SK-N-SH (cell line): ENCODE measurements at regions not wholly inside any gene's neighbourhood (a gene's known extent, or its start where the extent isn't known, plus 50 kb on each side); places are given as distances from the start of the nearest gene placed in this dataset.

ENCODE experiments used
- CTCF ChIA-PET: fragments of 300-600, 350-600 bp; formaldehyde crosslinking; extraction: SDS; loops from one replicate; lab custom pipeline; 2021; lab: Yijun Ruan, JAX
- POLR2A ChIA-PET: fragments of 350-600 bp; sonication (Branson Sonifier 250); formaldehyde crosslinking; extraction: SDS; loops from one replicate; lab custom pipeline; 2020; ENCODE audit warnings: antibody characterized with exemption, inconsistent platforms; lab: Yijun Ruan, JAX
- DNase-seq: peaks from one replicate; pipeline ENCODE4 v3.0.0; 2012
- H2AFZ ChIP-seq: fragments of 200-600 bp; sonication (generic); 2 replicates; pipeline ENCODE4 v1.8.1; 2016; ENCODE audit warnings: antibody characterized with exemption, mild to moderate bottlenecking, low read depth
- H3F3A ChIP-seq: fragments of 200-600 bp; sonication (generic); replicated peaks from 2 replicates; pipeline ENCODE3; 2016; ENCODE audit warnings: antibody characterized with exemption, mild to moderate bottlenecking; ENCODE audit not compliant: insufficient read depth
- H3K27ac ChIP-seq, 2 experiments: fragments of 200-500 bp in 1 of 2; fragments of 200-600 bp in 1 of 2; sonication (Bioruptor generic) in 1 of 2; sonication (generic), shearing (Covaris generic) in 1 of 2; 2 replicates each; pipeline versions ENCODE4 v1.5.1 to v1.6.1; 2014 to 2016; ENCODE audit warnings: low read depth in 2 of 2, inconsistent platforms in 1 of 2, low read length in 1 of 2, mild to moderate bottlenecking in 1 of 2, mixed read lengths in 1 of 2
- H3K27me3 ChIP-seq: fragments of 200-600 bp; sonication (generic), shearing (Covaris generic); 2 replicates; pipeline ENCODE4 v1.6.1; 2016; ENCODE audit warnings: mixed run types; ENCODE audit not compliant: insufficient read depth
- H3K36me3 ChIP-seq, 2 experiments: fragments of 200-500 bp in 1 of 2; fragments of 200-600 bp in 1 of 2; sonication (Bioruptor generic) in 1 of 2; sonication (generic) in 1 of 2; replicated peaks in 1 of 2; 2 replicates each; pipeline versions ENCODE3 to v1.5.1; 2014 to 2016; ENCODE audit warnings: low read length in 1 of 2, mild to moderate bottlenecking in 1 of 2; ENCODE audit not compliant: insufficient read depth in 2 of 2, control insufficient read depth in 1 of 2
- H3K4me1 ChIP-seq, 2 experiments: fragments of 200-500 bp in 1 of 2; fragments of 200-600 bp in 1 of 2; sonication (Bioruptor generic) in 1 of 2; sonication (generic), shearing (Covaris generic) in 1 of 2; 2 replicates each; pipeline versions ENCODE4 v1.5.1 to v1.6.1; 2014 to 2016; ENCODE audit warnings: low read depth in 1 of 2, low read length in 1 of 2, mixed run types in 1 of 2; ENCODE audit not compliant: insufficient read depth in 2 of 2, control insufficient read depth in 1 of 2
- H3K4me2 ChIP-seq: fragments of 200-600 bp; sonication (generic), shearing (Covaris generic); 2 replicates; pipeline ENCODE4 v1.6.1; 2017; ENCODE audit warnings: mixed run types
- H3K4me3 ChIP-seq, 2 experiments: fragments of 200-500 bp in 1 of 2; fragments of 200-600 bp in 1 of 2; sonication (Bioruptor generic) in 1 of 2; sonication (generic), shearing (Covaris generic) in 1 of 2; 2 replicates each; pipeline versions ENCODE4 v1.5.1 to v1.8.1; 2014 to 2016; ENCODE audit warnings: low read depth in 2 of 2, inconsistent platforms in 1 of 2, low read length in 1 of 2, mild to moderate bottlenecking in 1 of 2, mixed read lengths in 1 of 2, moderate library complexity in 1 of 2
- H3K79me2 ChIP-seq: fragments of 200-600 bp; sonication (generic); 2 replicates; pipeline ENCODE4 v1.8.1; 2017; ENCODE audit warnings: mild to moderate bottlenecking; ENCODE audit not compliant: insufficient read depth
- H3K9ac ChIP-seq: fragments of 200-600 bp; sonication (generic); 2 replicates; pipeline ENCODE4 v1.6.1; 2017; ENCODE audit warnings: mixed run types
- H3K9me2 ChIP-seq: fragments of 200-600 bp; sonication (generic); 2 replicates; pipeline ENCODE4 v1.6.1; 2017; ENCODE audit warnings: mixed run types
- H3K9me3 ChIP-seq: fragments of 200-600 bp; sonication (generic); 2 replicates; pipeline ENCODE4 v1.6.1; 2017; ENCODE audit warnings: mixed run types, mild to moderate bottlenecking, moderate library complexity
- H4K20me1 ChIP-seq: fragments of 200-600 bp; sonication (generic); 2 replicates; pipeline ENCODE4 v1.6.1; 2017; ENCODE audit warnings: mild to moderate bottlenecking, mixed run types; ENCODE audit not compliant: insufficient read depth
- CHD2 ChIP-seq: fragments of 150-350 bp; IDR thresholded peaks from 2 replicates; pipeline ENCODE4 v1.6.1; 2018; ENCODE audit warnings: low read length; ENCODE audit not compliant: partially characterized antibody
- CTCF ChIP-seq: fragments of 200-600 bp; sonication (generic); IDR thresholded peaks from 2 replicates; pipeline ENCODE4 v1.6.1; 2017; ENCODE audit warnings: antibody characterized with exemption, mild to moderate bottlenecking, moderate library complexity
- ELF1 ChIP-seq: IDR thresholded peaks from 2 replicates; pipeline ENCODE4 v1.4.0; 2012
- EP300 ChIP-seq, 2 experiments: IDR thresholded peaks; 2 replicates each; pipeline versions ENCODE4 v1.4.0 to v1.6.1; 2012; ENCODE audit warnings: borderline replicate concordance in 1 of 2, low read depth in 1 of 2, low read length in 1 of 2
- GATA2 ChIP-seq: sonication (generic); formaldehyde crosslinking; IDR thresholded peaks from 2 replicates; pipeline ENCODE4 v1.5.0; 2020; ENCODE audit warnings: mild to moderate bottlenecking, missing genetic modification reagents
- JUND ChIP-seq: IDR thresholded peaks from 2 replicates; pipeline ENCODE4 v1.4.0; 2012
- MAX ChIP-seq: IDR thresholded peaks from 2 replicates; pipeline ENCODE4 v1.4.0; 2012; ENCODE audit warnings: low read depth
- MEF2A ChIP-seq: IDR thresholded peaks from 2 replicates; pipeline ENCODE4 v1.4.0; 2012; ENCODE audit warnings: low read depth, borderline replicate concordance
- NRF1 ChIP-seq: IDR thresholded peaks from 2 replicates; pipeline ENCODE4 v1.6.1; 2012; ENCODE audit warnings: low read depth, mild to moderate bottlenecking, low read length
- PBX3 ChIP-seq: IDR thresholded peaks from 2 replicates; pipeline ENCODE4; 2012
- POLR2AphosphoS5 ChIP-seq: IDR thresholded peaks from 2 replicates; pipeline ENCODE4 v1.6.1; 2012; ENCODE audit warnings: low read depth, low read length
- RAD21 ChIP-seq: IDR thresholded peaks from 2 replicates; pipeline ENCODE4 v1.6.1; 2012; ENCODE audit warnings: mild to moderate bottlenecking, low read length
- RCOR1 ChIP-seq: fragments of 150-350 bp; IDR thresholded peaks from 2 replicates; pipeline ENCODE4 v1.6.1; 2017; ENCODE audit warnings: antibody characterized with exemption, low read length
- REST ChIP-seq: IDR thresholded peaks from 2 replicates; pipeline ENCODE4 v1.6.1; 2012; ENCODE audit warnings: mild to moderate bottlenecking, low read depth, low read length, moderate library complexity
- SIN3A ChIP-seq: IDR thresholded peaks from 2 replicates; pipeline ENCODE4 v1.6.1; 2012; ENCODE audit warnings: low read depth, mild to moderate bottlenecking, low read length, moderate library complexity, borderline replicate concordance
- SMC3 ChIP-seq: IDR thresholded peaks from 2 replicates; pipeline ENCODE4 v1.6.1; 2012; ENCODE audit warnings: low read depth, low read length, improper control_type of control experiment
- TAF1 ChIP-seq: IDR thresholded peaks from 2 replicates; pipeline ENCODE4 v1.6.1; 2012; ENCODE audit warnings: low read depth, mild to moderate bottlenecking, low read length, moderate library complexity, borderline replicate concordance
- TCF12 ChIP-seq: IDR thresholded peaks from 2 replicates; pipeline ENCODE4 v1.4.0; 2012
- TEAD4 ChIP-seq: IDR thresholded peaks from 2 replicates; pipeline ENCODE4 v1.4.0; 2012; ENCODE audit warnings: mild to moderate bottlenecking, borderline replicate concordance; ENCODE audit not compliant: insufficient read depth
- USF1 ChIP-seq: IDR thresholded peaks from 2 replicates; pipeline ENCODE4 v1.4.0; 2012; ENCODE audit warnings: low read depth, borderline replicate concordance
- USF2 ChIP-seq: fragments of 150-350 bp; IDR thresholded peaks from 2 replicates; pipeline ENCODE4 v1.6.1; 2017; ENCODE audit warnings: antibody characterized with exemption, low read length, low read depth, borderline replicate concordance
- whole genome bisulfite sequencing: methylation state at CpG from one replicate; pipeline ENCODE4 v1.1.6; 2017; ENCODE audit warnings: low lambda C conversion rate; 5-methylcytosine and 5-hydroxymethylcytosine counted together

GRCh38 chr15:62795171-62795570 lies 247.4 kb upstream of the TPM1 start (continued):
- TF ChIP-seq USF2: no peak

- ChIA-PET POLR2A (no interaction called here), CTCF (interaction anchor here (1.0 to 2.9 kb wide), 4 partner anchors 14 to 298 kb away, joined by 3 to 11 read pairs (median 10); no protein-coding TSS in a partner anchor)
- Histone ChIP-seq H4K20me1 (no peaks in the 10 kb centered on the region), H3F3A (no peaks in the 10 kb centered on the region), H3K27ac (no peak overlapping the region), H3K9ac (no peak overlapping the region), H3K4me1 (no peaks in the 10 kb centered on the region; a peak in 1 of 4 replicates), H3K4me3 (no peak overlapping the region), H3K27me3 (no peaks in the 10 kb centered on the region), H3K36me3 (peaks cover 22 to 50% of the 10 kb centered on the region in 2 experiments), H3K79me2 (no peaks in the 10 kb centered on the region), H3K9me2 (no peaks in the 10 kb centered on the region), H3K4me2 (no peak overlapping the region), H3K9me3 (no peaks in the 10 kb centered on the region), H2AFZ (no peak overlapping the region)
- WGBS: 94% methylated on average over 19 of the region's 20 CpGs
- no peak for DNase-seq
- TF ChIP-seq PBX3: no peak
- no peak for TF ChIP-seq ELF1
- no peak for TF ChIP-seq TEAD4
- TF ChIP-seq MEF2A: no peak
- no peak for TF ChIP-seq RCOR1
- TF ChIP-seq CTCF: no peak
- TF ChIP-seq POLR2AphosphoS5: no peak
- TF ChIP-seq MAX: no peak
- TF ChIP-seq GATA2: no peak
- no peak for TF ChIP-seq SMC3
- no peak for TF ChIP-seq TCF12
- TF ChIP-seq REST: no peak
- TF ChIP-seq TAF1: no peak
- no peak for TF ChIP-seq NRF1
- TF ChIP-seq CHD2: no peak
- no peak for TF ChIP-seq USF1
- TF ChIP-seq JUND: no peak
- no peak for TF ChIP-seq EP300 (IDR thresholded peaks at IDR 0.05; ENCODE audit: borderline replicate concordance in 1 of 2, low read depth in 1 of 2, low read length in 1 of 2)
- TF ChIP-seq RAD21: no peak
- no peak for TF ChIP-seq SIN3A
Observed at GRCh38 chr15:62795700-62796695, 246.5 kb upstream of the TPM1 start.
